ENCODE measurements at regions not wholly inside any gene's neighbourhood (a gene's known extent, or its start where the extent isn't known, plus 50 kb on each side); places are given as distances from the start of the nearest gene placed in this dataset.

- H3K4me1 ChIP-seq (ENCODE audit: control insufficient read depth, insufficient read depth, low read length): 0 out of 2 replicates have a peak, but pooled peaks cover 2% of the 10 kb centered on the region
- no peaks in the 10 kb centered on the region for H3K27me3 ChIP-seq (ENCODE audit: control insufficient read depth, insufficient read depth, low read length)
- no peak for DNase-seq (ENCODE audit: low read depth, low spot score)
- no CpG with 5 or more reads among the region's 7 CpGs for WGBS (ENCODE audit: insufficient coverage, insufficient read length)
- no peaks in the 10 kb centered on the region for H3K36me3 ChIP-seq (ENCODE audit: control insufficient read depth, insufficient read depth, low read length)
- H3K4me3 ChIP-seq (ENCODE audit: low read length): no peak overlapping the region
- no peak overlapping the region for H3K27ac ChIP-seq (ENCODE audit: low read length)
- no peaks in the 10 kb centered on the region for H3K9me3 ChIP-seq (ENCODE audit: control insufficient read depth, insufficient read depth, low read length)
Measured at GRCh38 chr13:109877809-109878208, 91.4 kb upstream of the IRS2 start.

GRCh38 chr13:109875746-109876145 is 89.4 kb upstream of the IRS2 start:
- WGBS (ENCODE audit: insufficient coverage, insufficient read length): no CpG with 5 or more reads among the region's 4 CpGs
- H3K36me3 ChIP-seq (ENCODE audit: control insufficient read depth, insufficient read depth, low read length): no peaks in the 10 kb centered on the region
- H3K4me1 ChIP-seq (ENCODE audit: control insufficient read depth, insufficient read depth, low read length): 0 out of 2 replicates have a peak, but pooled peaks cover 2% of the 10 kb centered on the region
- no peak overlapping the region for H3K27ac ChIP-seq (ENCODE audit: low read length)
- H3K27me3 ChIP-seq (ENCODE audit: control insufficient read depth, insufficient read depth, low read length): no peaks in the 10 kb centered on the region
- H3K4me3 ChIP-seq (ENCODE audit: low read length): no peak overlapping the region
- no peaks in the 10 kb centered on the region for H3K9me3 ChIP-seq (ENCODE audit: control insufficient read depth, insufficient read depth, low read length)
- DNase-seq (ENCODE audit: low read depth, low spot score): no peak

GRCh38 chr13:109874484-109875454 is 88.4 kb upstream of the IRS2 start:
- Histone ChIP-seq H3K4me1 (ENCODE audit: control insufficient read depth, insufficient read depth, low read length) (0 out of 2 replicates have a peak, but pooled peaks cover 2% of the 10 kb centered on the region), H3K27ac (ENCODE audit: low read length) (no peak overlapping the region), H3K27me3 (ENCODE audit: control insufficient read depth, insufficient read depth, low read length) (no peaks in the 10 kb centered on the region), H3K36me3 (ENCODE audit: control insufficient read depth, insufficient read depth, low read length) (no peaks in the 10 kb centered on the region; the same call in 1 of the 2 replicates), H3K9me3 (ENCODE audit: control insufficient read depth, insufficient read depth, low read length) (no peaks in the 10 kb centered on the region), H3K4me3 (ENCODE audit: low read length) (no peak overlapping the region)
- no peak for DNase-seq (ENCODE audit: low read depth, low spot score)
- WGBS (ENCODE audit: insufficient coverage, insufficient read length): no CpG with 5 or more reads among the region's 6 CpGs

GRCh38 chr13:109873351-109874123 is 87.2 kb upstream of the IRS2 start:
- H3K36me3 ChIP-seq (ENCODE audit: control insufficient read depth, insufficient read depth, low read length): no peaks in the 10 kb centered on the region; the same call in 1 of the 2 replicates
- no peaks in the 10 kb centered on the region for H3K27me3 ChIP-seq (ENCODE audit: control insufficient read depth, insufficient read depth, low read length)
- no CpG with 5 or more reads among the region's 17 CpGs for WGBS (ENCODE audit: insufficient coverage, insufficient read length)
- H3K27ac ChIP-seq (ENCODE audit: low read length): no peak overlapping the region
- H3K4me1 ChIP-seq (ENCODE audit: control insufficient read depth, insufficient read depth, low read length): 0 out of 2 replicates have a peak, but pooled peaks cover 2% of the 10 kb centered on the region
- H3K9me3 ChIP-seq (ENCODE audit: control insufficient read depth, insufficient read depth, low read length): no peaks in the 10 kb centered on the region
- H3K4me3 ChIP-seq (ENCODE audit: low read length): no peak overlapping the region
- no peak for DNase-seq (ENCODE audit: low read depth, low spot score)

- DNase-seq (ENCODE audit: low read depth, low spot score): no peak
- 0 out of 2 replicates have a peak, but pooled peaks cover 2% of the 10 kb centered on the region for H3K4me1 ChIP-seq (ENCODE audit: control insufficient read depth, insufficient read depth, low read length)
- whole genome bisulfite sequencing (ENCODE audit: insufficient coverage, insufficient read length): no CpG with 5 or more reads among the region's 1 CpG
- no peaks in the 10 kb centered on the region; the same call in 1 of the 2 replicates for H3K36me3 ChIP-seq (ENCODE audit: control insufficient read depth, insufficient read depth, low read length)
- no peaks in the 10 kb centered on the region for H3K9me3 ChIP-seq (ENCODE audit: control insufficient read depth, insufficient read depth, low read length)
- H3K27me3 ChIP-seq (ENCODE audit: control insufficient read depth, insufficient read depth, low read length): no peaks in the 10 kb centered on the region
- H3K27ac ChIP-seq (ENCODE audit: low read length): no peak overlapping the region
- H3K4me3 ChIP-seq (ENCODE audit: low read length): no peak overlapping the region
Measured at GRCh38 chr13:109872864-109873263, 86.5 kb upstream of the IRS2 start.

- no peak for DNase-seq (ENCODE audit: low read depth, low spot score)
- Histone ChIP-seq H3K36me3 (ENCODE audit: control insufficient read depth, insufficient read depth, low read length) (no peaks in the 10 kb centered on the region; the same call in 1 of the 2 replicates), H3K27me3 (ENCODE audit: control insufficient read depth, insufficient read depth, low read length) (no peaks in the 10 kb centered on the region), H3K9me3 (ENCODE audit: control insufficient read depth, insufficient read depth, low read length) (no peaks in the 10 kb centered on the region), H3K4me3 (ENCODE audit: low read length) (no peak overlapping the region), H3K27ac (ENCODE audit: low read length) (no peak overlapping the region), H3K4me1 (ENCODE audit: control insufficient read depth, insufficient read depth, low read length) (0 out of 2 replicates have a peak, but pooled peaks cover 2% of the 10 kb centered on the region)
- no CpG with 5 or more reads among the region's 9 CpGs for WGBS (ENCODE audit: insufficient coverage, insufficient read length)
Measured at GRCh38 chr13:109870696-109871370, 84.5 kb upstream of the IRS2 start.

- no peak overlapping the region for H3K27ac ChIP-seq (ENCODE audit: low read length)
- no peaks in the 10 kb centered on the region for H3K9me3 ChIP-seq (ENCODE audit: control insufficient read depth, insufficient read depth, low read length)
- H3K4me3 ChIP-seq (ENCODE audit: low read length): no peak overlapping the region
- WGBS (ENCODE audit: insufficient coverage, insufficient read length): no CpG with 5 or more reads among the region's 6 CpGs
- 0 out of 2 replicates have a peak, but pooled peaks cover 2% of the 10 kb centered on the region for H3K4me1 ChIP-seq (ENCODE audit: control insufficient read depth, insufficient read depth, low read length)
- no peaks in the 10 kb centered on the region for H3K27me3 ChIP-seq (ENCODE audit: control insufficient read depth, insufficient read depth, low read length)
- no peak for DNase-seq (ENCODE audit: low read depth, low spot score)
- no peaks in the 10 kb centered on the region; the same call in 1 of the 2 replicates for H3K36me3 ChIP-seq (ENCODE audit: control insufficient read depth, insufficient read depth, low read length)
Measured at GRCh38 chr13:109870274-109870673, 83.9 kb upstream of the IRS2 start.

GRCh38 chr13:109869312-109870237 is 83.2 kb upstream of the IRS2 start:
- Histone ChIP-seq H3K27me3 (ENCODE audit: control insufficient read depth, insufficient read depth, low read length) (no peaks in the 10 kb centered on the region), H3K4me1 (ENCODE audit: control insufficient read depth, insufficient read depth, low read length) (0 out of 2 replicates have a peak, but pooled peaks cover 2% of the 10 kb centered on the region), H3K36me3 (ENCODE audit: control insufficient read depth, insufficient read depth, low read length) (no peaks in the 10 kb centered on the region; the same call in 1 of the 2 replicates), H3K27ac (ENCODE audit: low read length) (no peak overlapping the region), H3K9me3 (ENCODE audit: control insufficient read depth, insufficient read depth, low read length) (no peaks in the 10 kb centered on the region), H3K4me3 (ENCODE audit: low read length) (no peak overlapping the region)
- WGBS (ENCODE audit: insufficient coverage, insufficient read length): no CpG with 5 or more reads among the region's 43 CpGs
- DNase-seq (ENCODE audit: low read depth, low spot score): no peak

GRCh38 chr13:109868578-109869311 is 82.4 kb upstream of the IRS2 start:
- H3K27me3 ChIP-seq (ENCODE audit: control insufficient read depth, insufficient read depth, low read length): no peaks in the 10 kb centered on the region
- H3K36me3 ChIP-seq (ENCODE audit: control insufficient read depth, insufficient read depth, low read length): no peaks in the 10 kb centered on the region; the same call in 1 of the 2 replicates
- no CpG with 5 or more reads among the region's 3 CpGs for WGBS (ENCODE audit: insufficient coverage, insufficient read length)
- no peaks in the 10 kb centered on the region for H3K9me3 ChIP-seq (ENCODE audit: control insufficient read depth, insufficient read depth, low read length)
- H3K4me3 ChIP-seq (ENCODE audit: low read length): no peak overlapping the region
- no peak overlapping the region for H3K27ac ChIP-seq (ENCODE audit: low read length)
- 0 out of 2 replicates have a peak, but pooled peaks cover 2% of the 10 kb centered on the region for H3K4me1 ChIP-seq (ENCODE audit: control insufficient read depth, insufficient read depth, low read length)
- no peak for DNase-seq (ENCODE audit: low read depth, low spot score)
